Spleen (tissue), 7 donors: ENCODE measurements at regions not wholly inside any gene's neighbourhood (a gene's known extent, or its start where the extent isn't known, plus 50 kb on each side); places are given as distances from the start of the nearest gene placed in this dataset.
A peak's percentile ranks its signal among the peaks of the same experiment; 100 is the strongest.

Source experiments
- CTCF ChIP-seq, 11 experiments: fragments of 200-600 bp in 7 of 11; fragments of 450-650 bp in 4 of 11; sonication (generic) in 4 of 11; IDR thresholded peaks in 8 of 11; conservative IDR thresholded peaks in 3 of 11; 1 replicate in 7 of 11; 2 replicates in 4 of 11; pipeline versions ENCODE4 v1.4.0 to v1.8.0; 2016 to 2021; ENCODE audit warnings: antibody characterized with exemption in 11 of 11, inconsistent platforms in 4 of 11, mild to moderate bottlenecking in 1 of 11
- POLR2A ChIP-seq, 3 donors: fragments of 450-650 bp; IDR thresholded peaks; one replicate each; pipeline ENCODE4 v1.5.1; 2017; ENCODE audit warnings: antibody characterized with exemption in 3 of 3, mild to moderate bottlenecking in 1 of 3
- POLR2AphosphoS5 ChIP-seq, 3 donors: sonication (generic); formaldehyde crosslinking; IDR thresholded peaks; one replicate each; pipeline ENCODE4 v1.5.1; 2017; ENCODE audit warnings: antibody characterized with exemption in 3 of 3
- donor health status: DM: no; HTN: no; CAD: no; lungs with moderate emphysema.
- donor health status: DM: no; HTN: no; CAD: no.
- donor health status: DM: no; HTN: no; CAD: no.

- peak in 1 of 11 experiments; percentile 15 for TF ChIP-seq CTCF (IDR thresholded peaks at IDR 0.05 in 8 of 11, conservative IDR thresholded peaks at IDR 0.05 in 3 of 11)
- TF ChIP-seq POLR2A (IDR thresholded peaks at IDR 0.05): no peak
- no peak for TF ChIP-seq POLR2AphosphoS5 (IDR thresholded peaks at IDR 0.05)
Measured at GRCh38 chr14:97010491-97011160, 213.4 kb downstream of the VRK1 start.
